HL-60 (cell line): ENCODE measurements at regions not wholly inside any gene's neighbourhood (a gene's known extent, or its start where the extent isn't known, plus 50 kb on each side); places are given as distances from the start of the nearest gene placed in this dataset.

Experiments used
- CTCF ChIP-seq: IDR thresholded peaks from one replicate; pipeline ENCODE4 v1.5.1; 2011; ENCODE audit warnings: low read length, control low read depth, inconsistent platforms; ENCODE audit not compliant: insufficient read depth
- POLR2AphosphoS5 ChIP-seq: IDR thresholded peaks from 2 replicates; pipeline ENCODE4 v1.6.1; 2012; ENCODE audit warnings: low read depth

GRCh38 chr13:44713788-44714469 lies 137.8 kb upstream of the TSC22D1 start:
- no peak for TF ChIP-seq CTCF
- TF ChIP-seq POLR2AphosphoS5: no peak
